ENCODE measurements at regions not wholly inside any gene's neighbourhood (a gene's known extent, or its start where the extent isn't known, plus 50 kb on each side); places are given as distances from the start of the nearest gene placed in this dataset.

DNA sequence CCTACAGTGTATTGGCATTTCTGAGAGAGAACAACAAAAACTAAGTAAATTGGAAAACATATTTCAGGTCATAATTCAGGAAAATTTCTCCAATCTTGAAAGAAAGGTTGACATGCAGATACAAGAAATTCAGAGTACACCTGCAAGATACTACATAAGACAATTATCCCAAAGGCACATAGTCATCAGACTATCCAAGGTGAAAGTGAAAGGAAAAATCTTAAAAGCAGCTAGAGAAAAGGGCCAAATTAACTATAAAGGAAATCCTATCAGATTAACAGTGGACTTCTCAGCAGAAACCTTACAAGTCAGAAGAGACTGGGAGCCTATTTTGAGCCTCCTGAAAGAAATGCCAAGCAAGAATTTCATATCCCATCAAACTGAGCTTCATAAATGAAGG, 449.0 kb upstream of the MMADHC start (continued):
- TF ChIP-seq, protein P1, sequence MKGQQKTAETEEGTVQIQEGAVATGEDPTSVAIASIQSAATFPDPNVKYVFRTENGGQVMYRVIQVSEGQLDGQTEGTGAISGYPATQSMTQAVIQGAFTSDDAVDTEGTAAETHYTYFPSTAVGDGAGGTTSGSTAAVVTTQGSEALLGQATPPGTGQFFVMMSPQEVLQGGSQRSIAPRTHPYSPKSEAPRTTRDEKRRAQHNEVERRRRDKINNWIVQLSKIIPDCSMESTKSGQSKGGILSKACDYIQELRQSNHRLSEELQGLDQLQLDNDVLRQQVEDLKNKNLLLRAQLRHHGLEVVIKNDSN (IDR thresholded peaks at IDR 0.05; ENCODE audit: borderline replicate concordance, low read depth) = no peak
- TF ChIP-seq EP300 (IDR thresholded peaks at IDR 0.05; ENCODE audit: borderline replicate concordance in 1 of 2, low read depth in 1 of 2, low read length in 1 of 2) = no peak
- no peak for TF ChIP-seq ELF1 (IDR thresholded peaks at IDR 0.05)

DNA sequence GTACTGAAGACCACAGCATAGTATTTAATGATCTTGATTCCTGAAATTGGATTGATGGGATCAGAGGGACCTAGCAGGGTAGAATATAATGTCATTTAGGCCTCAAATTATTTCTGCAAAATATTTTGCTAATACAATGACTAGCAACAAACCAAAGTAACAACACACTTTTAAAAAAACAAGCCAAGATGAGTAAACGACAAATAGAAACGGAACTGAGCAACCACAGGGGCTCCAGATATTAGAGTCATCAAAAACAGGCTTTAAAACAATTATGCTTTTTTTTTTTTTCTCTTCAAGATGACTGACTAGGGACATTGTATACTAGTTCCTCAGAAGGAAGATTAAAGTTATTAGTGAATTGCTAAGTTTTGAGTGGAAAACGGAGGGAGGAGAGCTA, 447.1 kb upstream of the MMADHC start:
- ChIA-PET POLR2A (no interaction called here), CTCF (interaction anchor here (0.8 to 1.4 kb wide), 2 partner anchors 12 to 915 kb away, joined by 3 to 4 read pairs; no protein-coding TSS in a partner anchor)
- Histone ChIP-seq H3K27ac (ENCODE audit: low read depth in 2 of 2, low read length in 1 of 2) (no peak overlapping the region), H3K9me3 (peaks cover 4% of the 10 kb centered on the region; the same call in 1 of the 2 replicates), H3K27me3 (ENCODE audit: insufficient read depth) (no peaks in the 10 kb centered on the region), H3K79me2 (ENCODE audit: insufficient read depth) (no peaks in the 10 kb centered on the region), H4K20me1 (ENCODE audit: insufficient read depth) (no peaks in the 10 kb centered on the region), H3K4me2 (no peak overlapping the region), H3K4me3 (ENCODE audit: low read depth in 2 of 2, low read length in 1 of 2) (no peak overlapping the region), H3F3A (replicated peaks; ENCODE audit: insufficient read depth) (peaks cover 2% of the 10 kb centered on the region), H3K9me2 (no peaks in the 10 kb centered on the region), H3K4me1 (ENCODE audit: control insufficient read depth in 1 of 2, insufficient read depth in 2 of 2, low read depth in 1 of 2, low read length in 1 of 2) (no peaks in the 10 kb centered on the region), H3K9ac (no peak overlapping the region), H3K36me3 (replicated peaks in 1 of 2; ENCODE audit: control insufficient read depth in 1 of 2, insufficient read depth in 2 of 2, low read length in 1 of 2) (no peaks in the 10 kb centered on the region), H2AFZ (ENCODE audit: low read depth) (no peak overlapping the region)
- WGBS (ENCODE audit: low lambda C conversion rate) = 97% methylated on average over 3 of the region's 3 CpGs
- no peak for DNase-seq
- TF ChIP-seq, protein P2, sequence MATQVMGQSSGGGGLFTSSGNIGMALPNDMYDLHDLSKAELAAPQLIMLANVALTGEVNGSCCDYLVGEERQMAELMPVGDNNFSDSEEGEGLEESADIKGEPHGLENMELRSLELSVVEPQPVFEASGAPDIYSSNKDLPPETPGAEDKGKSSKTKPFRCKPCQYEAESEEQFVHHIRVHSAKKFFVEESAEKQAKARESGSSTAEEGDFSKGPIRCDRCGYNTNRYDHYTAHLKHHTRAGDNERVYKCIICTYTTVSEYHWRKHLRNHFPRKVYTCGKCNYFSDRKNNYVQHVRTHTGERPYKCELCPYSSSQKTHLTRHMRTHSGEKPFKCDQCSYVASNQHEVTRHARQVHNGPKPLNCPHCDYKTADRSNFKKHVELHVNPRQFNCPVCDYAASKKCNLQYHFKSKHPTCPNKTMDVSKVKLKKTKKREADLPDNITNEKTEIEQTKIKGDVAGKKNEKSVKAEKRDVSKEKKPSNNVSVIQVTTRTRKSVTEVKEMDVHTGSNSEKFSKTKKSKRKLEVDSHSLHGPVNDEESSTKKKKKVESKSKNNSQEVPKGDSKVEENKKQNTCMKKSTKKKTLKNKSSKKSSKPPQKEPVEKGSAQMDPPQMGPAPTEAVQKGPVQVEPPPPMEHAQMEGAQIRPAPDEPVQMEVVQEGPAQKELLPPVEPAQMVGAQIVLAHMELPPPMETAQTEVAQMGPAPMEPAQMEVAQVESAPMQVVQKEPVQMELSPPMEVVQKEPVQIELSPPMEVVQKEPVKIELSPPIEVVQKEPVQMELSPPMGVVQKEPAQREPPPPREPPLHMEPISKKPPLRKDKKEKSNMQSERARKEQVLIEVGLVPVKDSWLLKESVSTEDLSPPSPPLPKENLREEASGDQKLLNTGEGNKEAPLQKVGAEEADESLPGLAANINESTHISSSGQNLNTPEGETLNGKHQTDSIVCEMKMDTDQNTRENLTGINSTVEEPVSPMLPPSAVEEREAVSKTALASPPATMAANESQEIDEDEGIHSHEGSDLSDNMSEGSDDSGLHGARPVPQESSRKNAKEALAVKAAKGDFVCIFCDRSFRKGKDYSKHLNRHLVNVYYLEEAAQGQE (IDR thresholded peaks at IDR 0.05; ENCODE audit: low read depth, low read length) = no peak
- TF ChIP-seq, protein P3, sequence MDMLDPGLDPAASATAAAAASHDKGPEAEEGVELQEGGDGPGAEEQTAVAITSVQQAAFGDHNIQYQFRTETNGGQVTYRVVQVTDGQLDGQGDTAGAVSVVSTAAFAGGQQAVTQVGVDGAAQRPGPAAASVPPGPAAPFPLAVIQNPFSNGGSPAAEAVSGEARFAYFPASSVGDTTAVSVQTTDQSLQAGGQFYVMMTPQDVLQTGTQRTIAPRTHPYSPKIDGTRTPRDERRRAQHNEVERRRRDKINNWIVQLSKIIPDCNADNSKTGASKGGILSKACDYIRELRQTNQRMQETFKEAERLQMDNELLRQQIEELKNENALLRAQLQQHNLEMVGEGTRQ (IDR thresholded peaks at IDR 0.05; ENCODE audit: borderline replicate concordance, low read depth, low read length) = no peak
- TF ChIP-seq NFIC (IDR thresholded peaks at IDR 0.05; ENCODE audit: borderline replicate concordance) = no peak
- no peak for TF ChIP-seq RFX5 (IDR thresholded peaks at IDR 0.05; ENCODE audit: low read length)
- TF ChIP-seq, protein P4, sequence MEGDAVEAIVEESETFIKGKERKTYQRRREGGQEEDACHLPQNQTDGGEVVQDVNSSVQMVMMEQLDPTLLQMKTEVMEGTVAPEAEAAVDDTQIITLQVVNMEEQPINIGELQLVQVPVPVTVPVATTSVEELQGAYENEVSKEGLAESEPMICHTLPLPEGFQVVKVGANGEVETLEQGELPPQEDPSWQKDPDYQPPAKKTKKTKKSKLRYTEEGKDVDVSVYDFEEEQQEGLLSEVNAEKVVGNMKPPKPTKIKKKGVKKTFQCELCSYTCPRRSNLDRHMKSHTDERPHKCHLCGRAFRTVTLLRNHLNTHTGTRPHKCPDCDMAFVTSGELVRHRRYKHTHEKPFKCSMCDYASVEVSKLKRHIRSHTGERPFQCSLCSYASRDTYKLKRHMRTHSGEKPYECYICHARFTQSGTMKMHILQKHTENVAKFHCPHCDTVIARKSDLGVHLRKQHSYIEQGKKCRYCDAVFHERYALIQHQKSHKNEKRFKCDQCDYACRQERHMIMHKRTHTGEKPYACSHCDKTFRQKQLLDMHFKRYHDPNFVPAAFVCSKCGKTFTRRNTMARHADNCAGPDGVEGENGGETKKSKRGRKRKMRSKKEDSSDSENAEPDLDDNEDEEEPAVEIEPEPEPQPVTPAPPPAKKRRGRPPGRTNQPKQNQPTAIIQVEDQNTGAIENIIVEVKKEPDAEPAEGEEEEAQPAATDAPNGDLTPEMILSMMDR (IDR thresholded peaks at IDR 0.05) = no peak
- no peak for TF ChIP-seq NRF1 (IDR thresholded peaks at IDR 0.05; ENCODE audit: low read depth, low read length)
- TF ChIP-seq SMC3 (IDR thresholded peaks at IDR 0.05; ENCODE audit: low read depth, low read length) = no peak
- no peak for TF ChIP-seq FOXM1 (IDR thresholded peaks at IDR 0.05; ENCODE audit: low read depth)
- no peak for TF ChIP-seq TEAD4 (IDR thresholded peaks at IDR 0.05; ENCODE audit: borderline replicate concordance, insufficient read depth)
- TF ChIP-seq POLR2AphosphoS5 (IDR thresholded peaks at IDR 0.05; ENCODE audit: low read depth, low read length) = no peak
- TF ChIP-seq, protein P1 (IDR thresholded peaks at IDR 0.05; ENCODE audit: borderline replicate concordance, low read depth) = no peak
- no peak for TF ChIP-seq RXRA (IDR thresholded peaks at IDR 0.05; ENCODE audit: borderline replicate concordance, low read depth)
